H9 (cell line): ENCODE measurements at regions not wholly inside any gene's neighbourhood (a gene's known extent, or its start where the extent isn't known, plus 50 kb on each side); places are given as distances from the start of the nearest gene placed in this dataset.

Experiments used
- DNase-seq: peaks from one replicate; pipeline ENCODE4 v3.0.0-alpha.2; 2017
- H2AFZ ChIP-seq: one replicate; pipeline ENCODE4 v1.6.1; 2013; ENCODE audit warnings: mild to moderate bottlenecking, low read length, control low read depth, moderate library complexity
- H2AK5ac ChIP-seq: 2 replicates; pipeline ENCODE4 v1.6.1; 2013; ENCODE audit warnings: low read length, control low read depth, mixed read lengths; ENCODE audit not compliant: insufficient read length
- H2BK120ac ChIP-seq: one replicate; pipeline ENCODE4 v1.6.1; 2013; ENCODE audit warnings: low read depth, mild to moderate bottlenecking, low read length, control low read depth, inconsistent platforms; ENCODE audit not compliant: poor library complexity, severe bottlenecking
- H2BK12ac ChIP-seq: 2 replicates; pipeline ENCODE4 v1.6.1; 2013; ENCODE audit warnings: low read length, control low read depth, mixed read lengths, low read depth; ENCODE audit not compliant: insufficient read length
- H2BK15ac ChIP-seq: 2 replicates; pipeline ENCODE4 v1.6.1; 2013; ENCODE audit warnings: low read depth, low read length, control low read depth
- H2BK20ac ChIP-seq: one replicate; pipeline ENCODE4 v1.6.1; 2013; ENCODE audit warnings: low read depth, mild to moderate bottlenecking, low read length, control low read depth, inconsistent platforms; ENCODE audit not compliant: poor library complexity, severe bottlenecking
- H2BK5ac ChIP-seq: 2 replicates; pipeline ENCODE4 v1.6.1; 2013; ENCODE audit warnings: low read length, control low read depth, mixed read lengths; ENCODE audit not compliant: insufficient read length
- H3K14ac ChIP-seq: 2 replicates; pipeline ENCODE4 v1.6.1; 2013; ENCODE audit warnings: low read length, control low read depth; ENCODE audit not compliant: insufficient read depth
- H3K18ac ChIP-seq: 2 replicates; pipeline ENCODE4 v1.6.1; 2013; ENCODE audit warnings: low read depth, mild to moderate bottlenecking, mixed read lengths, low read length, control low read depth; ENCODE audit not compliant: insufficient read length
- H3K23ac ChIP-seq: 2 replicates; pipeline ENCODE4 v1.6.1; 2013; ENCODE audit warnings: low read length, control low read depth, mixed read lengths, low read depth; ENCODE audit not compliant: insufficient read length
- H3K23me2 ChIP-seq: 2 replicates; pipeline ENCODE4 v1.6.1; 2013; ENCODE audit warnings: low read depth, mild to moderate bottlenecking, mixed read lengths, low read length, control low read depth; ENCODE audit not compliant: insufficient read length, poor library complexity, severe bottlenecking
- H3K27ac ChIP-seq: 2 replicates; pipeline ENCODE4 v1.5.1; 2013; ENCODE audit warnings: low read length, control low read depth, mixed read lengths, low read depth; ENCODE audit not compliant: insufficient read length
- H3K27me3 ChIP-seq: 2 replicates; pipeline ENCODE4 v1.6.1; 2013; ENCODE audit warnings: low read length, control low read depth, inconsistent platforms; ENCODE audit not compliant: insufficient read depth
- H3K4ac ChIP-seq: 2 replicates; pipeline ENCODE4 v1.6.1; 2013; ENCODE audit warnings: low read depth, mild to moderate bottlenecking, control low read depth, inconsistent platforms, low read length, moderate library complexity
- H3K4me1 ChIP-seq: 2 replicates; pipeline ENCODE4 v1.6.1; 2013; ENCODE audit warnings: low read length, control low read depth, inconsistent platforms; ENCODE audit not compliant: insufficient read depth
- H3K4me2 ChIP-seq: 2 replicates; pipeline ENCODE4 v1.6.1; 2013; ENCODE audit warnings: low read length, control low read depth, mixed read lengths; ENCODE audit not compliant: insufficient read length, insufficient read depth
- H3K56ac ChIP-seq: 2 replicates; pipeline ENCODE4 v1.6.1; 2013; ENCODE audit warnings: low read depth, mild to moderate bottlenecking, mixed read lengths, low read length, control low read depth; ENCODE audit not compliant: insufficient read length
- H3K79me1 ChIP-seq: 2 replicates; pipeline ENCODE4 v1.6.1; 2013; ENCODE audit warnings: low read depth, mild to moderate bottlenecking, moderate library complexity, low read length, control low read depth, inconsistent platforms; ENCODE audit not compliant: insufficient read depth, poor library complexity, severe bottlenecking
- H3K79me2 ChIP-seq: 2 replicates; pipeline ENCODE4 v1.6.1; 2013; ENCODE audit warnings: low read length, control low read depth, inconsistent platforms; ENCODE audit not compliant: insufficient read depth
- H3K9ac ChIP-seq: 2 replicates; pipeline ENCODE4 v1.6.1; 2013; ENCODE audit warnings: low read length, control low read depth, mixed read lengths; ENCODE audit not compliant: insufficient read length; ENCODE audit errors: extremely low read depth
- H3K9me3 ChIP-seq: one replicate; pipeline ENCODE4 v1.6.1; 2013; ENCODE audit warnings: low read depth, low read length, inconsistent platforms; ENCODE audit not compliant: control insufficient read depth
- H3T11ph ChIP-seq: one replicate; pipeline ENCODE4 v1.6.1; 2013; ENCODE audit warnings: mild to moderate bottlenecking, low read length, control low read depth, inconsistent platforms
- H4K20me1 ChIP-seq: one replicate; pipeline ENCODE4 v1.6.1; 2013; ENCODE audit not compliant: control insufficient read depth, insufficient read length, insufficient read depth
- H4K5ac ChIP-seq: 2 replicates; pipeline ENCODE4 v1.6.1; 2013; ENCODE audit warnings: low read depth, mild to moderate bottlenecking, mixed read lengths, low read length, control low read depth; ENCODE audit not compliant: insufficient read length
- H4K8ac ChIP-seq: replicated peaks from 2 replicates; pipeline ENCODE4 v1.6.1; 2013; ENCODE audit warnings: low read length, control low read depth, mixed read lengths, low read depth; ENCODE audit not compliant: insufficient read length
- H4K91ac ChIP-seq: 2 replicates; pipeline ENCODE4 v1.6.1; 2013; ENCODE audit warnings: low read depth, mild to moderate bottlenecking, moderate library complexity, mixed read lengths, low read length, control low read depth; ENCODE audit not compliant: insufficient read length
- H3K27ac Mint-ChIP-seq, 3 experiments: 2 replicates in 2 of 3; 3 replicates in 1 of 3; pipeline ENCODE4 v1.8.0; 2020 to 2021; ENCODE audit warnings: mixed read lengths in 3 of 3, mild to moderate bottlenecking in 1 of 3, moderate library complexity in 1 of 3
- H3K27me3 Mint-ChIP-seq: 2 replicates; pipeline ENCODE4 v1.8.0; 2021; ENCODE audit warnings: low read depth, mild to moderate bottlenecking, moderate library complexity, mixed read lengths
- H3K36me3 Mint-ChIP-seq, 3 experiments: 2 replicates in 2 of 3; 3 replicates in 1 of 3; pipeline ENCODE4 v1.8.0; 2020 to 2021; ENCODE audit warnings: low read depth in 3 of 3, mixed read lengths in 3 of 3; ENCODE audit not compliant: insufficient read depth in 1 of 3
- H3K4me1 Mint-ChIP-seq, 2 experiments: 2 replicates each; pipeline ENCODE4 v1.8.0; 2020; ENCODE audit warnings: mixed read lengths in 2 of 2
- H3K4me3 Mint-ChIP-seq, 2 experiments: 2 replicates in 1 of 2; 3 replicates in 1 of 2; pipeline ENCODE4 v1.8.0; 2020 to 2021; ENCODE audit warnings: mild to moderate bottlenecking in 2 of 2, mixed read lengths in 2 of 2, moderate library complexity in 1 of 2
- H3K9me3 Mint-ChIP-seq, 2 experiments: 2 replicates in 1 of 2; 3 replicates in 1 of 2; pipeline ENCODE4 v1.8.0; 2020; ENCODE audit warnings: mild to moderate bottlenecking in 2 of 2, mixed read lengths in 2 of 2, moderate library complexity in 1 of 2
- WGBS: extraction: QIAGEN DNeasy Blood & Tissue Kit; methylation state at CpG from one replicate; pipeline ENCODE4 v1.1.7; 2013; ENCODE audit warnings: missing lambda C conversion rate, low lambda C conversion rate, mixed read lengths; ENCODE audit not compliant: insufficient read length; ENCODE audit errors: extremely low coverage; 5-methylcytosine and 5-hydroxymethylcytosine counted together
- TF ChIP-seq, protein P1 (sequence below): fragments of 200-600 bp; sonication (generic); conservative IDR thresholded peaks from 3 replicates; pipeline ENCODE4 v1.8.0; 2021; ENCODE audit warnings: antibody characterized with exemption, mild to moderate bottlenecking

DNA sequence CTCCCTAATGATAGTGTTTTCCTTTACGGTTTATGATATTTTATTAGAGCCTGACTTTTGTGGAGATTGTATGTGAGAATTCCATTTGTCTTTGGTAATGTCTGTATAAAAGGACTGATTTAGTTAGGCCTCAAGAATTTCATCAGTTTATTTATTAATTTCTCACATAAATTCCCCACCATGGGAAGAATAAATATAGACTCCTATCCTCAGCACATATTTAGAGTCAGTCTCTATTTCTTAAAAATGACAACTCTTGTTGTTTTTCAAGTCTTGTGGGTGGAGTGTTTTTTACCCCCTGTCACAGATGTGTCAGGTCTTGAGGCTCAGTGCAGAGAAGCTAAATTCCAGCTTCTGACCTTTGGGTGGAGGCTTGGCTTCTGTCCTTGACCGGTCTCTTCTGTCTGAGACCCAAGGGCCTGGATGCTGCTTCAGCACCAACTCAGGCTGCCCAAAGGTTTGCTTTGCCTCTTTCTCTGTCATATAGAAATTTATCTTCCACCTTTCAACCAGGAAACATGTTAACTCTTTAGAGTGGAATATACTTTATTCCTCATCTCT, 117.3 kb upstream of the INHBA start:
- H3K79me2 ChIP-seq, result no peaks in the 10 kb centered on the region
- no peaks in the 10 kb centered on the region for H3K9me3 ChIP-seq
- WGBS, result no CpG with 5 or more reads among the region's 2 CpGs
- Mint-ChIP-seq H3K4me3 (no peak overlapping the region), H3K4me1 (peaks cover 17 to 23% of the 10 kb centered on the region in 2 experiments), H3K27ac (no peak overlapping the region; a peak in 1 of 7 replicates), H3K36me3 (no peaks in the 10 kb centered on the region), H3K9me3 (0 out of 5 replicates have a peak, but pooled peaks cover 0 to 2% of the 10 kb centered on the region in 2 experiments), H3K27me3 (peaks cover 16% of the 10 kb centered on the region)
- H3K4me2 ChIP-seq, result no peak overlapping the region
- H3K4ac ChIP-seq, result no peak overlapping the region
- H2AK5ac ChIP-seq, result no peak overlapping the region
- no peak overlapping the region for H3K9ac ChIP-seq
- H3K14ac ChIP-seq, result no peak overlapping the region
- no peak overlapping the region for H4K5ac ChIP-seq
- no peak overlapping the region for H2BK5ac ChIP-seq
- no peak overlapping the region for H3K56ac ChIP-seq
- TF ChIP-seq, protein P1, sequence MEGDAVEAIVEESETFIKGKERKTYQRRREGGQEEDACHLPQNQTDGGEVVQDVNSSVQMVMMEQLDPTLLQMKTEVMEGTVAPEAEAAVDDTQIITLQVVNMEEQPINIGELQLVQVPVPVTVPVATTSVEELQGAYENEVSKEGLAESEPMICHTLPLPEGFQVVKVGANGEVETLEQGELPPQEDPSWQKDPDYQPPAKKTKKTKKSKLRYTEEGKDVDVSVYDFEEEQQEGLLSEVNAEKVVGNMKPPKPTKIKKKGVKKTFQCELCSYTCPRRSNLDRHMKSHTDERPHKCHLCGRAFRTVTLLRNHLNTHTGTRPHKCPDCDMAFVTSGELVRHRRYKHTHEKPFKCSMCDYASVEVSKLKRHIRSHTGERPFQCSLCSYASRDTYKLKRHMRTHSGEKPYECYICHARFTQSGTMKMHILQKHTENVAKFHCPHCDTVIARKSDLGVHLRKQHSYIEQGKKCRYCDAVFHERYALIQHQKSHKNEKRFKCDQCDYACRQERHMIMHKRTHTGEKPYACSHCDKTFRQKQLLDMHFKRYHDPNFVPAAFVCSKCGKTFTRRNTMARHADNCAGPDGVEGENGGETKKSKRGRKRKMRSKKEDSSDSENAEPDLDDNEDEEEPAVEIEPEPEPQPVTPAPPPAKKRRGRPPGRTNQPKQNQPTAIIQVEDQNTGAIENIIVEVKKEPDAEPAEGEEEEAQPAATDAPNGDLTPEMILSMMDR, result no peak
- H2BK12ac ChIP-seq, result no peak overlapping the region
- H2BK120ac ChIP-seq, result no peak overlapping the region
- no peak overlapping the region for H3T11ph ChIP-seq
- no peak overlapping the region for H3K23ac ChIP-seq
- no peak for DNase-seq
- H3K4me1 ChIP-seq, result no peaks in the 10 kb centered on the region
- no peak overlapping the region for H2BK15ac ChIP-seq
- H4K91ac ChIP-seq, result no peak overlapping the region
- no peak overlapping the region for H2AFZ ChIP-seq
- H4K20me1 ChIP-seq, result no peaks in the 10 kb centered on the region
- H3K18ac ChIP-seq, result no peak overlapping the region
- H3K27me3 ChIP-seq, result no peaks in the 10 kb centered on the region
- no peak overlapping the region for H3K27ac ChIP-seq
- H3K23me2 ChIP-seq, result no peaks in the 10 kb centered on the region
- no peak overlapping the region for H4K8ac ChIP-seq
- no peak overlapping the region for H2BK20ac ChIP-seq
- no peaks in the 10 kb centered on the region for H3K79me1 ChIP-seq
